IMR-90 (cell line): ENCODE measurements at regions not wholly inside any gene's neighbourhood (a gene's known extent, or its start where the extent isn't known, plus 50 kb on each side); places are given as distances from the start of the nearest gene placed in this dataset.

Experiments used
- ATAC-seq: fragments of 200-7000 bp; cut with Tn5 transposase; 2 replicates; pipeline ENCODE4 v1.9.1; 2020; ENCODE audit warnings: low read depth, mild to moderate bottlenecking, moderate library complexity
- BruUV-seq: library from RNA; stranded (reverse); fragments of 400-500 nt; replicated peaks from 2 replicates; lab custom pipeline; 2021; lab: Mats Ljungman, UMichigan
- CTCF ChIA-PET: fragments of 300-600 bp; formaldehyde crosslinking; extraction: SDS; loops from one replicate; lab custom pipeline; 2021; ENCODE audit warnings: antibody characterized with exemption; lab: Yijun Ruan, JAX
- POLR2A ChIA-PET: fragments of 300-600 bp; sonication (Branson Sonifier 250); formaldehyde crosslinking; loops from one replicate; lab custom pipeline; 2022; ENCODE audit warnings: antibody characterized with exemption; ENCODE audit not compliant: unreplicated experiment; lab: Charles Lee
- DNase-seq: peaks from one replicate; pipeline ENCODE4 v3.0.0; 2013
- H2AFZ ChIP-seq: replicated peaks from 2 replicates; pipeline ENCODE3; 2013; ENCODE audit warnings: low read length, mild to moderate bottlenecking; ENCODE audit not compliant: poor library complexity
- H2AK5ac ChIP-seq: 2 replicates; pipeline ENCODE4 v1.6.1; 2013; ENCODE audit warnings: low read depth, low read length, inconsistent platforms
- H2AK9ac ChIP-seq: replicated peaks from 2 replicates; pipeline ENCODE3; 2013; ENCODE audit warnings: mild to moderate bottlenecking, low read depth, low read length, moderate library complexity; ENCODE audit not compliant: poor library complexity
- H2BK120ac ChIP-seq: 2 replicates; pipeline ENCODE4 v1.6.1; 2013; ENCODE audit warnings: low read depth, low read length, inconsistent platforms
- H2BK15ac ChIP-seq: 3 replicates; pipeline ENCODE4 v1.6.1; 2013; ENCODE audit warnings: low read depth, low read length, inconsistent platforms
- H2BK20ac ChIP-seq: 2 replicates; pipeline ENCODE4 v1.6.1; 2013; ENCODE audit warnings: low read depth, mild to moderate bottlenecking, inconsistent platforms, low read length, moderate library complexity
- H2BK5ac ChIP-seq: 2 replicates; pipeline ENCODE4 v1.6.1; 2013; ENCODE audit warnings: mild to moderate bottlenecking, low read depth, low read length, inconsistent platforms; ENCODE audit not compliant: poor library complexity, severe bottlenecking
- H3K14ac ChIP-seq: replicated peaks from 2 replicates; pipeline ENCODE4 v1.6.1; 2013; ENCODE audit warnings: low read depth, low read length, inconsistent platforms
- H3K18ac ChIP-seq: 2 replicates; pipeline ENCODE4 v1.6.1; 2013; ENCODE audit warnings: low read depth, low read length, control low read depth
- H3K23ac ChIP-seq: 2 replicates; pipeline ENCODE4 v1.6.1; 2013; ENCODE audit warnings: low read depth, low read length, inconsistent platforms
- H3K27ac ChIP-seq: 2 replicates; pipeline ENCODE4 v1.5.1; 2013; ENCODE audit warnings: mild to moderate bottlenecking, control low read depth, low read length; ENCODE audit not compliant: insufficient read depth
- H3K27me3 ChIP-seq: 2 replicates; pipeline ENCODE4 v1.6.1; 2013; ENCODE audit warnings: low read length; ENCODE audit not compliant: control insufficient read depth, insufficient read depth
- H3K36me3 ChIP-seq: 2 replicates; pipeline ENCODE4 v1.6.1; 2013; ENCODE audit warnings: low read length, mixed read lengths; ENCODE audit not compliant: control insufficient read depth, insufficient read depth
- H3K4ac ChIP-seq: 2 replicates; pipeline ENCODE4 v1.6.1; 2013; ENCODE audit warnings: low read depth, low read length, inconsistent platforms
- H3K4me1 ChIP-seq: 2 replicates; pipeline ENCODE4 v1.6.1; 2013; ENCODE audit warnings: low read length, mixed read lengths; ENCODE audit not compliant: control insufficient read depth, insufficient read depth
- H3K4me2 ChIP-seq: 2 replicates; pipeline ENCODE4 v1.6.1; 2013; ENCODE audit warnings: low read depth, mild to moderate bottlenecking, control low read depth, low read length, moderate library complexity
- H3K4me3 ChIP-seq: 2 replicates; pipeline ENCODE4 v1.5.1; 2013; ENCODE audit warnings: low read depth, mild to moderate bottlenecking, control low read depth, low read length, moderate library complexity; ENCODE audit not compliant: insufficient read depth
- H3K56ac ChIP-seq: 2 replicates; pipeline ENCODE4 v1.6.1; 2013; ENCODE audit warnings: low read length, inconsistent platforms; ENCODE audit not compliant: insufficient read depth; ENCODE audit errors: extremely low read depth
- H3K79me1 ChIP-seq, 2 experiments: 2 replicates each; pipeline ENCODE4 v1.6.1; 2013; ENCODE audit warnings: low read length in 2 of 2, inconsistent platforms in 1 of 2, low read depth in 1 of 2
- H3K9ac ChIP-seq: 2 replicates; pipeline ENCODE4 v1.6.1; 2013; ENCODE audit warnings: low read depth, low read length, control low read depth
- H3K9me1 ChIP-seq: 2 replicates; pipeline ENCODE4 v1.6.1; 2013; ENCODE audit warnings: low read length, inconsistent platforms; ENCODE audit not compliant: insufficient read depth
- H3K9me3 ChIP-seq: 2 replicates; pipeline ENCODE4 v1.6.1; 2013; ENCODE audit warnings: low read length; ENCODE audit not compliant: control insufficient read depth, insufficient read depth
- H4K20me1 ChIP-seq: 2 replicates; pipeline ENCODE4 v1.6.1; 2013; ENCODE audit warnings: low read length, inconsistent platforms; ENCODE audit not compliant: insufficient read depth
- H4K5ac ChIP-seq: 2 replicates; pipeline ENCODE4 v1.6.1; 2013; ENCODE audit warnings: mild to moderate bottlenecking, low read depth, low read length, control low read depth
- H4K8ac ChIP-seq, 2 experiments: 2 replicates each; pipeline ENCODE4 v1.6.1; 2013; ENCODE audit warnings: low read depth in 2 of 2, low read length in 2 of 2, control low read depth in 1 of 2, inconsistent platforms in 1 of 2
- H4K91ac ChIP-seq: 2 replicates; pipeline ENCODE4 v1.6.1; 2013; ENCODE audit warnings: low read depth, low read length, inconsistent platforms; ENCODE audit not compliant: insufficient read depth
- BHLHE40 ChIP-seq: fragments of 150-350 bp; IDR thresholded peaks from 2 replicates; pipeline ENCODE4 v1.6.1; 2016; ENCODE audit warnings: mild to moderate bottlenecking, low read depth, low read length
- CEBPB ChIP-seq: IDR thresholded peaks from 2 replicates; pipeline ENCODE4 v1.6.1; 2012; ENCODE audit warnings: low read depth, low read length, improper control_type of control experiment
- CHD1 ChIP-seq: IDR thresholded peaks from 2 replicates; pipeline ENCODE4 v1.6.1; 2012; ENCODE audit warnings: low read depth, low read length, improper control_type of control experiment
- FOS ChIP-seq: fragments of 150-350 bp; IDR thresholded peaks from 2 replicates; pipeline ENCODE4 v1.6.1; 2016; ENCODE audit warnings: low read depth, low read length
- MAFK ChIP-seq: IDR thresholded peaks from 2 replicates; pipeline ENCODE4 v1.6.1; 2012; ENCODE audit warnings: low read depth, low read length, improper control_type of control experiment
- MAZ ChIP-seq: IDR thresholded peaks from 2 replicates; pipeline ENCODE4 v1.6.1; 2012; ENCODE audit warnings: low read depth, mild to moderate bottlenecking, low read length, improper control_type of control experiment, moderate library complexity, borderline replicate concordance
- MXI1 ChIP-seq: IDR thresholded peaks from 2 replicates; pipeline ENCODE4 v1.6.1; 2012; ENCODE audit warnings: low read depth, mild to moderate bottlenecking, low read length, moderate library complexity, borderline replicate concordance
- NFE2L2 ChIP-seq: fragments of 150-350 bp; IDR thresholded peaks from 2 replicates; pipeline ENCODE4 v1.6.1; 2016; ENCODE audit warnings: low read depth, mild to moderate bottlenecking, low read length
- POLR2A ChIP-seq: IDR thresholded peaks from 2 replicates; pipeline ENCODE4 v1.6.1; 2012; ENCODE audit warnings: mild to moderate bottlenecking, low read depth, low read length
- RAD21 ChIP-seq: IDR thresholded peaks from 2 replicates; pipeline ENCODE4 v1.6.1; 2012; ENCODE audit warnings: low read length, improper control_type of control experiment
- RCOR1 ChIP-seq: IDR thresholded peaks from 2 replicates; pipeline ENCODE4 v1.6.1; 2012; ENCODE audit warnings: mild to moderate bottlenecking, low read length, improper control_type of control experiment; ENCODE audit not compliant: insufficient replicate concordance
- SMC3 ChIP-seq: fragments of 150-350 bp; IDR thresholded peaks from 2 replicates; pipeline ENCODE4 v1.6.1; 2016; ENCODE audit warnings: low read depth, mild to moderate bottlenecking, antibody characterized with exemption, low read length, moderate library complexity
- WGBS, 2 experiments: methylation state at CpG; one replicate each; pipeline versions ENCODE4 v1.1.5 to v1.1.7; 2013; ENCODE audit warnings: missing lambda C conversion rate in 2 of 2; ENCODE audit not compliant: insufficient read length in 1 of 2; ENCODE audit errors: extremely low coverage in 2 of 2; 5-methylcytosine and 5-hydroxymethylcytosine counted together
- dilution Hi-C: fragments of 300-500 bp; cut with HindIII; formaldehyde crosslinking; loops from one replicate; pipeline ENCODE4 v1.14.3; 2018; ENCODE audit warnings: low sequenced_read_pairs; ENCODE audit not compliant: unreplicated experiment
- in situ Hi-C: fragments of 300-500 bp; cut with MboI; formaldehyde crosslinking; loops from 3 replicates; pipeline ENCODE4 v1.14.3; 2019; ENCODE audit warnings: low sequenced_read_pairs, inconsistent platforms, mixed read lengths
- intact Hi-C: fragments of 100-400 bp; cut with micrococcal nuclease; formaldehyde crosslinking; loops from 2 replicates; pipeline ENCODE4 v1.10.0; 2022
- TF ChIP-seq, protein P1 (sequence below): fragments of 150-350 bp; IDR thresholded peaks from 2 replicates; pipeline ENCODE4 v1.6.1; 2017; ENCODE audit warnings: mild to moderate bottlenecking, antibody characterized with exemption, low read length, low read depth
- TF ChIP-seq, protein P2 (sequence below): fragments of 150-350 bp; IDR thresholded peaks from 2 replicates; pipeline ENCODE4 v1.6.1; 2016; ENCODE audit warnings: low read depth, mild to moderate bottlenecking, low read length, moderate library complexity, borderline replicate concordance
- TF ChIP-seq, protein P3 (sequence below): conservative IDR thresholded peaks from 2 replicates; pipeline ENCODE4 v1.5.1; 2012; ENCODE audit warnings: mild to moderate bottlenecking, low read depth, low read length, improper control_type of control experiment

DNA sequence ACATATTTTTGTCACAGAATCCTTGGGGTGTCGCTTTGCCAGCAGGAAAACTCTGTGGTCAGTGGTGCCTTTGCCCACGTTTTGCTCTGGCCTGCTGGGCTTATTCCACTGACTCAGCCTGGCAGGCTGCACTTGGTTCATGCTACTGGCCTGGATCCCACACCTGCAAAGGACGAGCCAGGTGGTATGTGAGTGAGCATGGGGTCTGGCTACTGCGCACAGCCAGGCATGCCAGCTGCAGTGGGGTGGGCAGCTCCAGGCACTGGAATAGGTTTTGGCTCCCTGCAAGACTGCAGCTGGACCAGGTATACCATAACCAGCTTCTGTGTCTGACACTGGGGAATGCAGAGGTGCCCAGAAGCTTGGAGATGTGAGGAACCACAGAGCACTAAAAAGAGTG is 197.9 kb upstream of the VRK2 start:
- no peak for ATAC-seq

More for the DNA sequence above, 197.9 kb upstream of the VRK2 start:
- Histone ChIP-seq H3K9me1 (no peaks in the 10 kb centered on the region), H3K27me3 (no peaks in the 10 kb centered on the region), H2AFZ (no peak overlapping the region), H2BK15ac (no peak overlapping the region), H3K36me3 (no peaks in the 10 kb centered on the region), H3K4me1 (no peaks in the 10 kb centered on the region), H2AK5ac (no peak overlapping the region), H3K23ac (no peak overlapping the region), H2BK120ac (no peak overlapping the region), H3K9ac (no peak overlapping the region), H3K4ac (no peak overlapping the region), H3K27ac (no peak overlapping the region), H3K14ac (no peak overlapping the region), H3K9me3 (no peaks in the 10 kb centered on the region), H3K4me2 (no peak overlapping the region), H3K18ac (no peak overlapping the region), H3K56ac (no peak overlapping the region), H2AK9ac (no peak overlapping the region), H4K5ac (no peak overlapping the region), H2BK5ac (no peak overlapping the region), H3K79me1 (no peaks in the 10 kb centered on the region), H4K20me1 (no peaks in the 10 kb centered on the region), H2BK20ac (no peak overlapping the region), H3K4me3 (no peak overlapping the region), H4K91ac (no peak overlapping the region), H4K8ac (no peak overlapping the region)
- in situ Hi-C loops: no loop called here
- ChIA-PET POLR2A (no interaction called here), CTCF (no interaction called here)
- BruUV-seq: no TSS peak
- DNase-seq: no peak
- dilution Hi-C loops: no loop called here
- no CpG with 5 or more reads among the region's 4 CpGs for WGBS, 2 experiments
- intact Hi-C loops: no loop called here
- TF ChIP-seq SMC3 (no peak), FOS (no peak), NFE2L2 (no peak), CEBPB (no peak), RCOR1 (no peak), CHD1 (no peak), POLR2A (no peak), RAD21 (no peak), MXI1 (no peak), MAZ (no peak), MAFK (no peak), BHLHE40 (no peak)
- TF ChIP-seq, protein P1, sequence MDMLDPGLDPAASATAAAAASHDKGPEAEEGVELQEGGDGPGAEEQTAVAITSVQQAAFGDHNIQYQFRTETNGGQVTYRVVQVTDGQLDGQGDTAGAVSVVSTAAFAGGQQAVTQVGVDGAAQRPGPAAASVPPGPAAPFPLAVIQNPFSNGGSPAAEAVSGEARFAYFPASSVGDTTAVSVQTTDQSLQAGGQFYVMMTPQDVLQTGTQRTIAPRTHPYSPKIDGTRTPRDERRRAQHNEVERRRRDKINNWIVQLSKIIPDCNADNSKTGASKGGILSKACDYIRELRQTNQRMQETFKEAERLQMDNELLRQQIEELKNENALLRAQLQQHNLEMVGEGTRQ: no peak
- TF ChIP-seq, protein P2, sequence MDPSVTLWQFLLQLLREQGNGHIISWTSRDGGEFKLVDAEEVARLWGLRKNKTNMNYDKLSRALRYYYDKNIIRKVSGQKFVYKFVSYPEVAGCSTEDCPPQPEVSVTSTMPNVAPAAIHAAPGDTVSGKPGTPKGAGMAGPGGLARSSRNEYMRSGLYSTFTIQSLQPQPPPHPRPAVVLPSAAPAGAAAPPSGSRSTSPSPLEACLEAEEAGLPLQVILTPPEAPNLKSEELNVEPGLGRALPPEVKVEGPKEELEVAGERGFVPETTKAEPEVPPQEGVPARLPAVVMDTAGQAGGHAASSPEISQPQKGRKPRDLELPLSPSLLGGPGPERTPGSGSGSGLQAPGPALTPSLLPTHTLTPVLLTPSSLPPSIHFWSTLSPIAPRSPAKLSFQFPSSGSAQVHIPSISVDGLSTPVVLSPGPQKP: no peak
- TF ChIP-seq, protein P3, sequence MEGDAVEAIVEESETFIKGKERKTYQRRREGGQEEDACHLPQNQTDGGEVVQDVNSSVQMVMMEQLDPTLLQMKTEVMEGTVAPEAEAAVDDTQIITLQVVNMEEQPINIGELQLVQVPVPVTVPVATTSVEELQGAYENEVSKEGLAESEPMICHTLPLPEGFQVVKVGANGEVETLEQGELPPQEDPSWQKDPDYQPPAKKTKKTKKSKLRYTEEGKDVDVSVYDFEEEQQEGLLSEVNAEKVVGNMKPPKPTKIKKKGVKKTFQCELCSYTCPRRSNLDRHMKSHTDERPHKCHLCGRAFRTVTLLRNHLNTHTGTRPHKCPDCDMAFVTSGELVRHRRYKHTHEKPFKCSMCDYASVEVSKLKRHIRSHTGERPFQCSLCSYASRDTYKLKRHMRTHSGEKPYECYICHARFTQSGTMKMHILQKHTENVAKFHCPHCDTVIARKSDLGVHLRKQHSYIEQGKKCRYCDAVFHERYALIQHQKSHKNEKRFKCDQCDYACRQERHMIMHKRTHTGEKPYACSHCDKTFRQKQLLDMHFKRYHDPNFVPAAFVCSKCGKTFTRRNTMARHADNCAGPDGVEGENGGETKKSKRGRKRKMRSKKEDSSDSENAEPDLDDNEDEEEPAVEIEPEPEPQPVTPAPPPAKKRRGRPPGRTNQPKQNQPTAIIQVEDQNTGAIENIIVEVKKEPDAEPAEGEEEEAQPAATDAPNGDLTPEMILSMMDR: no peak
